Body of pancreas (tissue), 4 donors: ENCODE measurements at regions not wholly inside any gene's neighbourhood (a gene's known extent, or its start where the extent isn't known, plus 50 kb on each side); places are given as distances from the start of the nearest gene placed in this dataset.

Experiments used
- CTCF ChIP-seq, 7 experiments: fragments of 450-650 bp in 4 of 7; fragments of 200-600 bp in 3 of 7; sonication (generic) in 3 of 7; IDR thresholded peaks; one replicate each; pipeline ENCODE4 v1.5.1; 2016 to 2019; ENCODE audit warnings: antibody characterized with exemption in 7 of 7
- POLR2A ChIP-seq, 3 donors: fragments of 450-650 bp; IDR thresholded peaks; one replicate each; pipeline ENCODE4 v1.6.1; 2016; ENCODE audit warnings: antibody characterized with exemption in 3 of 3, mild to moderate bottlenecking in 2 of 3

DNA sequence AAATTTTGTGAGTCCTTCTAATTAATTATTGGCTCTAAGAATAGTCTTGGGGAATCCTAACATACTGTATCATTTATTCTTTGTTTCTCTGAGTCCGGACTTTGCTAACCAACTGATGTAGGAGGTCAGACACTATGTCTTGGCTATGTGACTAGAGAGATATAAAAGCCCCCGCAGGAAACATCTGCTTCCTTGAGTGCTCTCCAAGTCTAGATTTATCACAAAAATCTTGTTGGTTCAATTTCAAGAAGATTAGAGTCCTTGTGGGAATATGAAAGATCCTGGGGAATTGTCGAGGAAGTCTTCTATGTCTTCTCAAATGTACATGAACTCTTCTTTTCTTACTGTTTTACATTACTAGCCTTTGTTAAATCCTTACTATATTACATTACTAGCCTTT is 1712.5 kb downstream of the NCAM2 start:
- TF ChIP-seq CTCF (IDR thresholded peaks at IDR 0.05) (no peak), POLR2A (IDR thresholded peaks at IDR 0.05) (no peak)
